PC-3 (cell line): ENCODE measurements at regions not wholly inside any gene's neighbourhood (a gene's known extent, or its start where the extent isn't known, plus 50 kb on each side); places are given as distances from the start of the nearest gene placed in this dataset.

ENCODE experiments used
- ATAC-seq: fragments of 200-7000 bp; cut with Tn5 transposase; 2 replicates; pipeline ENCODE4 v1.9.1; 2020; ENCODE audit warnings: mild to moderate bottlenecking, moderate library complexity
- BruUV-seq: library from RNA; stranded (reverse); fragments of 400-500 nt; replicated peaks from 2 replicates; lab custom pipeline; 2021; lab: Mats Ljungman, UMichigan
- CTCF ChIA-PET: fragments of 300-600 bp; sonication (Branson Sonifier 250); formaldehyde crosslinking; loops from one replicate; lab custom pipeline; 2022; ENCODE audit warnings: antibody characterized with exemption; lab: Charles Lee
- POLR2A ChIA-PET: fragments of 300-600 bp; sonication (Branson Sonifier 250); formaldehyde crosslinking; loops from one replicate; lab custom pipeline; 2022; ENCODE audit warnings: antibody characterized with exemption; ENCODE audit not compliant: unreplicated experiment; lab: Charles Lee
- DNase-seq: peaks from one replicate; pipeline ENCODE4 v3.0.0-alpha.2; 2015
- H2AFZ ChIP-seq: fragments of 300-600 bp; sonication (generic); 2 replicates; pipeline ENCODE4 v1.6.0; 2016; ENCODE audit warnings: antibody characterized with exemption, low read length
- H3F3A ChIP-seq: fragments of 300-600 bp; sonication (generic); one replicate; pipeline ENCODE4 v1.6.0; 2017; ENCODE audit warnings: antibody characterized with exemption, low read length, control low read depth, mild to moderate bottlenecking; ENCODE audit not compliant: unreplicated experiment
- H3K27ac ChIP-seq: fragments of 300-600 bp; sonication (generic); 2 replicates; pipeline ENCODE4 v1.5.1; 2016; ENCODE audit warnings: mild to moderate bottlenecking, low read length
- H3K27me3 ChIP-seq: fragments of 300-600 bp; sonication (generic); 2 replicates; pipeline ENCODE4 v1.6.1; 2016; ENCODE audit warnings: low read length, mixed read lengths
- H3K36me3 ChIP-seq: fragments of 300-600 bp; sonication (generic); 2 replicates; pipeline ENCODE4 v1.6.1; 2016; ENCODE audit warnings: low read depth, mixed run types, low read length, mixed read lengths
- H3K4me1 ChIP-seq: fragments of 300-600 bp; sonication (generic); 2 replicates; pipeline ENCODE4 v1.5.1; 2016; ENCODE audit warnings: low read length; ENCODE audit not compliant: insufficient read depth
- H3K4me2 ChIP-seq: fragments of 300-600 bp; sonication (generic); 2 replicates; pipeline ENCODE4 v1.6.0; 2016; ENCODE audit warnings: low read length
- H3K4me3 ChIP-seq: fragments of 300-600 bp; sonication (generic); 2 replicates; pipeline ENCODE4 v1.5.1; 2016; ENCODE audit warnings: mild to moderate bottlenecking, low read length, mixed read lengths
- H3K79me2 ChIP-seq: fragments of 300-600 bp; sonication (generic); 2 replicates; pipeline ENCODE4 v1.6.1; 2017; ENCODE audit warnings: low read length, mixed read lengths
- H3K9ac ChIP-seq: fragments of 300-600 bp; sonication (generic); 2 replicates; pipeline ENCODE4 v1.6.0; 2016; ENCODE audit warnings: mild to moderate bottlenecking, low read length
- H3K9me2 ChIP-seq: fragments of 300-600 bp; sonication (generic); replicated peaks from 2 replicates; pipeline ENCODE4 v1.6.1; 2016; ENCODE audit warnings: mixed run types, low read length, mixed read lengths
- H3K9me3 ChIP-seq: fragments of 300-600 bp; sonication (generic); 2 replicates; pipeline ENCODE4 v1.6.1; 2016; ENCODE audit warnings: low read length, mixed read lengths
- H4K20me1 ChIP-seq: fragments of 300-600 bp; sonication (generic); 2 replicates; pipeline ENCODE4 v1.6.1; 2016; ENCODE audit warnings: low read length, mixed read lengths
- CTCF ChIP-seq: fragments of 300-600 bp; sonication (generic); conservative IDR thresholded peaks from 2 replicates; pipeline ENCODE4 v1.5.1; 2017; ENCODE audit warnings: antibody characterized with exemption, low read depth, mild to moderate bottlenecking, low read length
- EZH2 ChIP-seq: fragments of 300-600 bp; sonication (generic); IDR thresholded peaks from one replicate; pipeline ENCODE4 v1.6.1; 2017; ENCODE audit warnings: antibody characterized with exemption, mild to moderate bottlenecking, low read length; ENCODE audit not compliant: unreplicated experiment
- EZH2phosphoT487 ChIP-seq: fragments of 300-600 bp; sonication (generic); IDR thresholded peaks from 2 replicates; pipeline ENCODE4 v1.6.1; 2018; ENCODE audit warnings: mild to moderate bottlenecking, antibody characterized with exemption, low read length, borderline replicate concordance
- intact Hi-C: fragments of 100-400 bp; cut with micrococcal nuclease; formaldehyde crosslinking; loops from 2 replicates; pipeline ENCODE4 v1.9.0; 2023

GRCh38 chr17:37824534-37825485 lies 80.0 kb upstream of the HNF1B start:
- BruUV-seq = no TSS peak
- Histone ChIP-seq H3K4me1 (peaks cover 17% of the 10 kb centered on the region), H3K79me2 (no peaks in the 10 kb centered on the region), H3K27me3 (no peaks in the 10 kb centered on the region), H3F3A (no peaks in the 10 kb centered on the region), H3K9me2 (no peaks in the 10 kb centered on the region), H3K9me3 (no peaks in the 10 kb centered on the region), H3K4me3 (no peak overlapping the region), H3K27ac (no peak overlapping the region), H3K4me2 (no peak overlapping the region), H4K20me1 (no peaks in the 10 kb centered on the region), H3K36me3 (no peaks in the 10 kb centered on the region), H3K9ac (no peak overlapping the region), H2AFZ (no peak overlapping the region)
- no peak for TF ChIP-seq EZH2
- no peak for TF ChIP-seq EZH2phosphoT487
- no peak for TF ChIP-seq CTCF
- POLR2A ChIA-PET = no interaction called here
- CTCF ChIA-PET = interaction anchor here (1.0 kb wide), 1 partner anchor 8 kb away, joined by 3 read pairs; no protein-coding TSS in a partner anchor
- intact Hi-C loops = no loop called here
- DNase-seq (peak; percentile 63), ATAC-seq (peak; percentile 77)

- no peaks in the 10 kb centered on the region for H4K20me1 ChIP-seq
- no peaks in the 10 kb centered on the region for H3K27me3 ChIP-seq
- DNase-seq (no peak), ATAC-seq (no peak)
- no peak overlapping the region for H3K9ac ChIP-seq
- H3K4me1 ChIP-seq = peaks cover 18% of the 10 kb centered on the region
- no peak overlapping the region for H3K4me3 ChIP-seq
- no peaks in the 10 kb centered on the region for H3F3A ChIP-seq
- H2AFZ ChIP-seq = no peak overlapping the region
- H3K9me3 ChIP-seq = no peaks in the 10 kb centered on the region
- no peaks in the 10 kb centered on the region for H3K79me2 ChIP-seq
- no peaks in the 10 kb centered on the region for H3K9me2 ChIP-seq
- ChIA-PET POLR2A (no interaction called here), CTCF (no interaction called here)
- no peaks in the 10 kb centered on the region for H3K36me3 ChIP-seq
- H3K27ac ChIP-seq = no peak overlapping the region
- intact Hi-C loops = no loop called here
- no peak overlapping the region for H3K4me2 ChIP-seq
- BruUV-seq = no TSS peak
- no peak for TF ChIP-seq EZH2
- no peak for TF ChIP-seq EZH2phosphoT487
- no peak for TF ChIP-seq CTCF
Measured at GRCh38 chr17:37823996-37824395, 79.1 kb upstream of the HNF1B start.
